ENCODE measurements at regions not wholly inside any gene's neighbourhood (a gene's known extent, or its start where the extent isn't known, plus 50 kb on each side); places are given as distances from the start of the nearest gene placed in this dataset.

DNA sequence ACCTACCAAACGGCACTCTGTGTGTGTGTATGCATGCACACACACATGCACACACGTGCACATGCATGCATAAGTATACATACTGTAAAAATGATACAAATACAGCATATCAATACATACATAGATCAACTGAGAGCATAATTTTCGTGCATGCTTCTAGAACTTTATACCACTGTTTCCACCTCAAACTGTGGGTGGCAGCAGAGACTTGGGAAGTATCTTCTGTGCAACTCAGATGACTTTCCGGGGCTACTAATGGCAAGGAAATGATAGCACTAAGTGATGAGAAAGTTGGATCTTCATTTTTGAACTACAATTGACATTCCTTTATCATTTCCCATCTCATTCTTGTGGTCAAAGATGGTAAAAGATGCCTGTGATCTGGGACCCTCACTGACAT is 570.7 kb downstream of the REEP3 start:
- no peak for ATAC-seq
- TF ChIP-seq CTCF (IDR thresholded peaks at IDR 0.05) = no peak
- DNase-seq = no peak
- H3K4me1 Mint-ChIP-seq = no peaks in the 10 kb centered on the region
- no peaks in the 10 kb centered on the region for H3K27me3 Mint-ChIP-seq (ENCODE audit: low read depth in 2 of 2)
- Histone ChIP-seq H3K4me3 (ENCODE audit: low read length) (no peak overlapping the region), H3K4me1 (ENCODE audit: control insufficient read depth, insufficient read depth, low read length) (no peaks in the 10 kb centered on the region), H3K9me3 (ENCODE audit: control insufficient read depth, insufficient read depth, low read length) (no peaks in the 10 kb centered on the region), H3K36me3 (ENCODE audit: control insufficient read depth, insufficient read depth, low read length) (no peaks in the 10 kb centered on the region), H3K27me3 (ENCODE audit: control insufficient read depth, insufficient read depth, low read length) (no peaks in the 10 kb centered on the region), H3K27ac (ENCODE audit: low read length) (no peak overlapping the region)
- 68% methylated on average over 3 of the region's 4 CpGs for WGBS (ENCODE audit: insufficient coverage)
- no peak overlapping the region for H3K27ac Mint-ChIP-seq
- no peak overlapping the region for H3K4me3 Mint-ChIP-seq
- H3K36me3 Mint-ChIP-seq = no peaks in the 10 kb centered on the region
- no peaks in the 10 kb centered on the region for H3K9me3 Mint-ChIP-seq
- intact Hi-C loops (cut with micrococcal nuclease) = no loop called here

GRCh38 chr10:64093304-64093703 is 572.1 kb downstream of the REEP3 start:
- Histone ChIP-seq H3K27ac (ENCODE audit: low read length) (no peak overlapping the region), H3K9me3 (ENCODE audit: control insufficient read depth, insufficient read depth, low read length) (no peaks in the 10 kb centered on the region), H3K27me3 (ENCODE audit: control insufficient read depth, insufficient read depth, low read length) (no peaks in the 10 kb centered on the region), H3K4me3 (ENCODE audit: low read length) (no peak overlapping the region), H3K4me1 (ENCODE audit: control insufficient read depth, insufficient read depth, low read length) (no peaks in the 10 kb centered on the region), H3K36me3 (ENCODE audit: control insufficient read depth, insufficient read depth, low read length) (no peaks in the 10 kb centered on the region)
- Mint-ChIP-seq H3K36me3 (no peaks in the 10 kb centered on the region), H3K27ac (no peak overlapping the region), H3K4me1 (no peaks in the 10 kb centered on the region), H3K27me3 (ENCODE audit: low read depth in 2 of 2) (no peaks in the 10 kb centered on the region), H3K4me3 (no peak overlapping the region), H3K9me3 (no peaks in the 10 kb centered on the region)
- 81% methylated on average over 3 of the region's 3 CpGs for WGBS (ENCODE audit: insufficient coverage)
- TF ChIP-seq CTCF (IDR thresholded peaks at IDR 0.05) = no peak
- intact Hi-C loops (cut with micrococcal nuclease) = no loop called here
- ATAC-seq (no peak), DNase-seq (no peak)

DNA sequence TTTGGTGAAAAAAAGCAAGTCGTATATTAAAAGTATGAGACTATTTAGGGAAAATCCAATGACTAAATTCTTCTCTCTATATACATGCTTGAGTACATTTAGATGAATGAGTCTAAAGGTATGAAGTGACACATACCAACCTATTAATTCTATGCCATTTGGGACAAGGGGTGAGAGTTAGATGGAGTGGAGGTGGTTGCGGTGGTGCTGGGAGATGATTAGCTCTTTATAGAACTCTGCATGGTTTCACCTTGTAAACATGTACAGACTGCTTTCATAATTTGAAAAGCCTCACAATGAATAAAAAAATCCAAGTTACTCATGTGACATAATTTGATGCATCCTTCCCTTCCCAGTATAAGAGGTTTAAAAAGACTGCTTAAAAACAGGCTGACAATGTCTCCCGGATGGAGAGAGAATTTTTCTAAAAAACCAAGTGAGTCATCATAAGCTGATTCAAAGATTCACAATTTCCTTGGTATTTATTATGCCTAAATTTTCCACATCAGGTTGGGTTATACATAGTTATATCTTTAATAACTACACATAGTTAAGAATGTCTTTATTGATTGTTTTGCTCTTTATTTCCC is 572.8 kb downstream of the REEP3 start:
- no peaks in the 10 kb centered on the region for H3K4me1 Mint-ChIP-seq
- H3K36me3 Mint-ChIP-seq = no peaks in the 10 kb centered on the region
- H3K9me3 ChIP-seq (ENCODE audit: control insufficient read depth, insufficient read depth, low read length) = no peaks in the 10 kb centered on the region
- H3K27ac ChIP-seq (ENCODE audit: low read length) = no peak overlapping the region
- intact Hi-C loops (cut with micrococcal nuclease) = no loop called here
- no peak for ATAC-seq
- no peaks in the 10 kb centered on the region for H3K9me3 Mint-ChIP-seq
- no peak overlapping the region for H3K27ac Mint-ChIP-seq
- H3K27me3 Mint-ChIP-seq (ENCODE audit: low read depth in 2 of 2) = no peaks in the 10 kb centered on the region
- H3K27me3 ChIP-seq (ENCODE audit: control insufficient read depth, insufficient read depth, low read length) = no peaks in the 10 kb centered on the region
- no peaks in the 10 kb centered on the region for H3K36me3 ChIP-seq (ENCODE audit: control insufficient read depth, insufficient read depth, low read length)
- no CpG with 5 or more reads among the region's 3 CpGs for WGBS (ENCODE audit: insufficient coverage)
- no peak overlapping the region for H3K4me3 Mint-ChIP-seq
- DNase-seq = no peak
- H3K4me1 ChIP-seq (ENCODE audit: control insufficient read depth, insufficient read depth, low read length) = no peaks in the 10 kb centered on the region
- TF ChIP-seq CTCF (IDR thresholded peaks at IDR 0.05) = no peak
- H3K4me3 ChIP-seq (ENCODE audit: low read length) = no peak overlapping the region

DNA sequence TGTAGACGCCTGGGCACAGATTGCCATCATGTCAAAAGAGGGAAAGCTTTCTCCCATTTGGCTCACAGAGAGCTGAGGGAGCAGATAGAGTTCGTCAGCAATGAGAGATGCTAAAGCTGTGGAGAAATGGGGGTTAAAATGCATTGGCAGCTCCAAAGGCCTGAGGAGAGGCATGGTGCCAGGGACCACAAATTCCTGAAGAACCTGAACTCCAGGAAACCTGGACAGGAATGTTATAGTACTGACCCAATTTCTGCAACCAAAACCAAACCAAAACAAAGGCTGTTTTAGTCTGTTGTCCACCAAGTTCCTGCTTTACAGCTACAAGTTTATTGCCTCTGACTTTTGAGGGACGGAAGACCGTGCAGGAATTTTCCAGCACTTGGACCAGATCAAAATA is 575.7 kb downstream of the REEP3 start:
- 87% methylated on average over 4 of the region's 4 CpGs for WGBS (ENCODE audit: insufficient coverage)
- H3K4me3 ChIP-seq (ENCODE audit: low read length) = no peak overlapping the region
- H3K4me1 ChIP-seq (ENCODE audit: control insufficient read depth, insufficient read depth, low read length) = no peaks in the 10 kb centered on the region
- Mint-ChIP-seq H3K9me3 (no peaks in the 10 kb centered on the region), H3K4me1 (no peaks in the 10 kb centered on the region), H3K27me3 (ENCODE audit: low read depth in 2 of 2) (no peaks in the 10 kb centered on the region), H3K36me3 (no peaks in the 10 kb centered on the region), H3K4me3 (no peak overlapping the region), H3K27ac (no peak overlapping the region)
- no peak overlapping the region for H3K27ac ChIP-seq (ENCODE audit: low read length)
- H3K36me3 ChIP-seq (ENCODE audit: control insufficient read depth, insufficient read depth, low read length) = no peaks in the 10 kb centered on the region
- DNase-seq (no peak), ATAC-seq (no peak)
- intact Hi-C loops (cut with micrococcal nuclease) = no loop called here
- TF ChIP-seq CTCF (IDR thresholded peaks at IDR 0.05) = no peak
- H3K9me3 ChIP-seq (ENCODE audit: control insufficient read depth, insufficient read depth, low read length) = no peaks in the 10 kb centered on the region
- H3K27me3 ChIP-seq (ENCODE audit: control insufficient read depth, insufficient read depth, low read length) = no peaks in the 10 kb centered on the region

Data from natural killer cell (primary cell).